B cell (primary cell): ENCODE measurements at regions not wholly inside any gene's neighbourhood (a gene's known extent, or its start where the extent isn't known, plus 50 kb on each side); places are given as distances from the start of the nearest gene placed in this dataset.

Experiments used
- ATAC-seq: fragments of 200-7000 bp; cut with Tn5 transposase; one replicate; pipeline ENCODE4 v1.10.0; 2021; ENCODE audit warnings: low read depth, mild to moderate bottlenecking, moderate number of reproducible peaks, moderate library complexity
- CTCF ChIA-PET: fragments of 350-600 bp; sonication (Branson Sonifier 250); formaldehyde crosslinking; loops from one replicate; lab custom pipeline; 2021; ENCODE audit warnings: antibody characterized with exemption, inconsistent platforms; lab: Charles Lee
- POLR2A ChIA-PET: fragments of 350-600 bp; sonication (Branson Sonifier 250); formaldehyde crosslinking; loops from one replicate; lab custom pipeline; 2021; ENCODE audit warnings: antibody characterized with exemption; lab: Charles Lee
- DNase-seq: peaks from one replicate; pipeline ENCODE4 v3.0.0; 2013
- H2AFZ ChIP-seq: 2 replicates; pipeline ENCODE4 v1.6.1; 2012; ENCODE audit warnings: mild to moderate bottlenecking, low read depth, low read length; ENCODE audit not compliant: insufficient read depth, poor library complexity, severe bottlenecking
- H3K27ac ChIP-seq, 2 donors: 1 replicate in 1 of 2; 2 replicates in 1 of 2; pipeline ENCODE4 v1.5.1; 2012 to 2013; ENCODE audit warnings: low read length in 2 of 2, mild to moderate bottlenecking in 2 of 2, moderate library complexity in 1 of 2
- H3K27me3 ChIP-seq, 4 experiments: fragments of 200-600 bp in 1 of 4; sonication (generic) in 1 of 4; replicated peaks in 1 of 4; 1 replicate in 2 of 4; 2 replicates in 2 of 4; pipeline versions ENCODE4 v1.6.1 to v1.7.0; 2013 to 2016; ENCODE audit warnings: low read length in 3 of 4, mild to moderate bottlenecking in 2 of 4, mixed read lengths in 1 of 4, moderate library complexity in 1 of 4; ENCODE audit not compliant: insufficient read depth in 4 of 4, control insufficient read depth in 3 of 4; ENCODE audit errors: control extremely low read depth in 1 of 4
- H3K36me3 ChIP-seq, 2 experiments: replicated peaks in 1 of 2; 1 replicate in 1 of 2; 2 replicates in 1 of 2; pipeline versions ENCODE4 v1.6.1 to v1.7.1; 2013; ENCODE audit warnings: low read length in 1 of 2; ENCODE audit not compliant: insufficient read depth in 2 of 2, control insufficient read depth in 1 of 2; ENCODE audit errors: control extremely low read depth in 1 of 2, extremely low read depth in 1 of 2
- H3K4me1 ChIP-seq, 2 donors: fragments of 200-600 bp in 1 of 2; sonication (generic) in 1 of 2; 1 replicate in 1 of 2; 2 replicates in 1 of 2; pipeline versions ENCODE4 v1.5.1 to v1.6.1; 2013 to 2017; ENCODE audit warnings: low read length in 2 of 2; ENCODE audit not compliant: control insufficient read depth in 2 of 2, insufficient read depth in 2 of 2
- H3K4me2 ChIP-seq: replicated peaks from 2 replicates; pipeline ENCODE3; 2012; ENCODE audit warnings: mild to moderate bottlenecking, low read depth, low read length; ENCODE audit not compliant: poor library complexity, severe bottlenecking
- H3K4me3 ChIP-seq, 5 experiments: fragments of 200-600 bp in 1 of 5; sonication (generic) in 1 of 5; 1 replicate in 3 of 5; 2 replicates in 2 of 5; pipeline versions ENCODE4 v1.5.1 to v1.7.0; 2011 to 2016; ENCODE audit warnings: low read length in 4 of 5, mild to moderate bottlenecking in 4 of 5, low read depth in 2 of 5, control low read depth in 1 of 5, moderate library complexity in 1 of 5; ENCODE audit not compliant: insufficient read depth in 1 of 5; ENCODE audit errors: control extremely low read depth in 1 of 5, extremely low read depth in 1 of 5
- H3K79me2 ChIP-seq: fragments of 200-600 bp; sonication (generic); one replicate; pipeline ENCODE4 v1.6.0; 2016; ENCODE audit warnings: low read length; ENCODE audit not compliant: control insufficient read depth, insufficient read depth
- H3K9ac ChIP-seq: fragments of 200-600 bp; sonication (generic); 2 replicates; pipeline ENCODE4 v1.6.1; 2017; ENCODE audit warnings: mild to moderate bottlenecking, low read length, moderate library complexity
- H3K9me3 ChIP-seq, 3 donors: one replicate each; pipeline versions ENCODE4 v1.6.1 to v1.7.1; 2013; ENCODE audit warnings: low read length in 2 of 3; ENCODE audit not compliant: control insufficient read depth in 2 of 3, insufficient read depth in 1 of 3; ENCODE audit errors: control extremely low read depth in 1 of 3
- H4K20me1 ChIP-seq: 2 replicates; pipeline ENCODE4 v1.6.0; 2012; ENCODE audit warnings: mild to moderate bottlenecking, low read length; ENCODE audit not compliant: insufficient read depth, control insufficient read depth, poor library complexity, severe bottlenecking
- H3K27ac Mint-ChIP-seq: one replicate; pipeline ENCODE4 v1.8.0; 2021; ENCODE audit warnings: mixed read lengths
- H3K27me3 Mint-ChIP-seq: one replicate; pipeline ENCODE4 v1.8.0; 2021; ENCODE audit warnings: mixed read lengths
- H3K4me1 Mint-ChIP-seq: one replicate; pipeline ENCODE4 v1.8.0; 2021; ENCODE audit warnings: mixed read lengths
- H3K4me3 Mint-ChIP-seq: one replicate; pipeline ENCODE4 v1.8.0; 2021; ENCODE audit warnings: mixed read lengths
- H3K9me3 Mint-ChIP-seq: one replicate; pipeline ENCODE4 v1.8.0; 2022; ENCODE audit warnings: mixed read lengths; ENCODE audit not compliant: insufficient read depth
- EZH2 ChIP-seq: IDR thresholded peaks from 2 replicates; pipeline ENCODE4 v1.6.1; 2012; ENCODE audit warnings: borderline replicate concordance, low read depth, mild to moderate bottlenecking, moderate library complexity, low read length; ENCODE audit not compliant: insufficient read depth, poor library complexity, severe bottlenecking
- WGBS: methylation state at CpG from one replicate; pipeline ENCODE4 v1.1.5; 2013; ENCODE audit warnings: missing lambda C conversion rate; ENCODE audit not compliant: insufficient coverage; 5-methylcytosine and 5-hydroxymethylcytosine counted together
- intact Hi-C: fragments of 100-400 bp; cut with micrococcal nuclease; formaldehyde crosslinking; loops from one replicate; pipeline ENCODE4 v1.10.0; 2022
- TF ChIP-seq, protein P1 (sequence below): fragments of 200-600 bp; IDR thresholded peaks from one replicate; pipeline ENCODE4 v1.8.0; 2022; ENCODE audit warnings: antibody characterized with exemption, mild to moderate bottlenecking

GRCh38 chr3:184459355-184459754, 79.5 kb downstream of the CHRD start:
- WGBS, result 67% methylated on average over 3 of the region's 4 CpGs
- intact Hi-C loops, result no loop called here
- H3K27me3 ChIP-seq, result peaks cover 0 to 4% (median 0%) of the 10 kb centered on the region in 4 experiments
- no peak overlapping the region for H3K9ac ChIP-seq
- no peak overlapping the region for H3K27ac ChIP-seq
- no peaks in the 10 kb centered on the region for H3K4me1 Mint-ChIP-seq
- H3K9me3 Mint-ChIP-seq, result peaks cover 3% of the 10 kb centered on the region
- no peak overlapping the region for H3K4me2 ChIP-seq
- H3K27me3 Mint-ChIP-seq, result peaks cover 22% of the 10 kb centered on the region
- DNase-seq (no peak), ATAC-seq (no peak)
- H3K36me3 ChIP-seq, result no peaks in the 10 kb centered on the region
- H3K4me3 ChIP-seq, result no peak overlapping the region
- ChIA-PET POLR2A (no interaction called here), CTCF (no interaction called here)
- no peaks in the 10 kb centered on the region for H4K20me1 ChIP-seq
- H3K27ac Mint-ChIP-seq, result no peak overlapping the region
- H3K9me3 ChIP-seq, result peaks cover 0 to 6% (median 0%) of the 10 kb centered on the region in 3 donors
- no peak overlapping the region for H3K4me3 Mint-ChIP-seq
- no peak for TF ChIP-seq EZH2
- TF ChIP-seq, protein P1, sequence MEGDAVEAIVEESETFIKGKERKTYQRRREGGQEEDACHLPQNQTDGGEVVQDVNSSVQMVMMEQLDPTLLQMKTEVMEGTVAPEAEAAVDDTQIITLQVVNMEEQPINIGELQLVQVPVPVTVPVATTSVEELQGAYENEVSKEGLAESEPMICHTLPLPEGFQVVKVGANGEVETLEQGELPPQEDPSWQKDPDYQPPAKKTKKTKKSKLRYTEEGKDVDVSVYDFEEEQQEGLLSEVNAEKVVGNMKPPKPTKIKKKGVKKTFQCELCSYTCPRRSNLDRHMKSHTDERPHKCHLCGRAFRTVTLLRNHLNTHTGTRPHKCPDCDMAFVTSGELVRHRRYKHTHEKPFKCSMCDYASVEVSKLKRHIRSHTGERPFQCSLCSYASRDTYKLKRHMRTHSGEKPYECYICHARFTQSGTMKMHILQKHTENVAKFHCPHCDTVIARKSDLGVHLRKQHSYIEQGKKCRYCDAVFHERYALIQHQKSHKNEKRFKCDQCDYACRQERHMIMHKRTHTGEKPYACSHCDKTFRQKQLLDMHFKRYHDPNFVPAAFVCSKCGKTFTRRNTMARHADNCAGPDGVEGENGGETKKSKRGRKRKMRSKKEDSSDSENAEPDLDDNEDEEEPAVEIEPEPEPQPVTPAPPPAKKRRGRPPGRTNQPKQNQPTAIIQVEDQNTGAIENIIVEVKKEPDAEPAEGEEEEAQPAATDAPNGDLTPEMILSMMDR, result no peak
- no peaks in the 10 kb centered on the region for H3K4me1 ChIP-seq
- H3K79me2 ChIP-seq, result no peaks in the 10 kb centered on the region
- no peak overlapping the region for H2AFZ ChIP-seq

DNA sequence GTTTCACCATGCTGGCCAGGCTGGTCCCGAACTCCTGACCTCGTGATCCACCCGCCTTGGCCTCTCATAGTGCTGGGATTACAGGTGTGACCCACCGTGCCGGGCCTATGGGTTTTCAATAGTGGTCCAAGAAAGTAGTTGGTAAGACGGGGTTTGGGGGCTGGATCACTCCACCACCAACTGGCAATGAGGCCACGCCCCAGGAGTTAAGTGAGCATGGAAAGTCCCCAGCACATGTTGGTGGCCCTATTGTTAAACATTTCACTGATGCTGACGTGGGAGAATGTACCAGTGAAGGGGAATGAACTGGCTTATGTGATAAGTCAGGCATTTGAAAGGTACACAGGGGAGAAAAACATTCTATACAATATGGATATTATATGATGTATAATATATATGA, 80.4 kb downstream of the CHRD start:
- peaks cover 0 to 5% (median 0%) of the 10 kb centered on the region in 4 experiments for H3K27me3 ChIP-seq
- H3K4me1 Mint-ChIP-seq, result no peaks in the 10 kb centered on the region
- H2AFZ ChIP-seq, result no peak overlapping the region
- no CpG with 5 or more reads among the region's 8 CpGs for WGBS
- no peaks in the 10 kb centered on the region for H4K20me1 ChIP-seq
- H3K27ac Mint-ChIP-seq, result no peak overlapping the region
- H3K4me3 ChIP-seq, result no peak overlapping the region
- no peak overlapping the region for H3K9ac ChIP-seq
- DNase-seq, result no peak
- ATAC-seq, result no peak
- H3K27ac ChIP-seq, result no peak overlapping the region
- no peak overlapping the region for H3K4me2 ChIP-seq
- H3K9me3 Mint-ChIP-seq, result peaks cover 3% of the 10 kb centered on the region
- ChIA-PET CTCF (no interaction called here), POLR2A (no interaction called here)
- peaks cover 28% of the 10 kb centered on the region for H3K27me3 Mint-ChIP-seq
- peaks cover 0 to 6% (median 0%) of the 10 kb centered on the region in 3 donors for H3K9me3 ChIP-seq
- H3K79me2 ChIP-seq, result no peaks in the 10 kb centered on the region
- intact Hi-C loops, result no loop called here
- no peak overlapping the region for H3K4me3 Mint-ChIP-seq
- H3K4me1 ChIP-seq, result no peaks in the 10 kb centered on the region
- TF ChIP-seq, protein P1, result no peak
- TF ChIP-seq EZH2, result no peak
- H3K36me3 ChIP-seq, result no peaks in the 10 kb centered on the region
